ENCODE measurements at regions not wholly inside any gene's neighbourhood (a gene's known extent, or its start where the extent isn't known, plus 50 kb on each side); places are given as distances from the start of the nearest gene placed in this dataset.

- DNase-seq (ENCODE audit: insufficient read length, low spot score) (no peak), FAIRE-seq (no peak)
- no peak for TF ChIP-seq TAF1 (IDR thresholded peaks at IDR 0.05; ENCODE audit: low read depth, low read length)
- no peak for TF ChIP-seq POLR2AphosphoS5 (IDR thresholded peaks at IDR 0.05; ENCODE audit: low read depth, low read length)
- no peak for TF ChIP-seq POU2F2 (IDR thresholded peaks at IDR 0.05; ENCODE audit: low read depth, low read length)
- TF ChIP-seq PAX5 (IDR thresholded peaks at IDR 0.05; ENCODE audit: insufficient read depth, low read length, severe bottlenecking), result no peak
- no peak for TF ChIP-seq POLR2A (IDR thresholded peaks at IDR 0.05; ENCODE audit: low read depth, low read length)
- no peak for TF ChIP-seq SPI1 (IDR thresholded peaks at IDR 0.05; ENCODE audit: low read depth, low read length)
Measured at GRCh38 chr22:48051796-48052620, 1289.6 kb downstream of the TBC1D22A start.

GRCh38 chr22:48050836-48051235, 1288.4 kb downstream of the TBC1D22A start:
- TF ChIP-seq POU2F2 (IDR thresholded peaks at IDR 0.05; ENCODE audit: low read depth, low read length), result no peak
- TF ChIP-seq PAX5 (IDR thresholded peaks at IDR 0.05; ENCODE audit: insufficient read depth, low read length, severe bottlenecking), result no peak
- TF ChIP-seq SPI1 (IDR thresholded peaks at IDR 0.05; ENCODE audit: low read depth, low read length), result no peak
- TF ChIP-seq TAF1 (IDR thresholded peaks at IDR 0.05; ENCODE audit: low read depth, low read length), result no peak
- TF ChIP-seq POLR2A (IDR thresholded peaks at IDR 0.05; ENCODE audit: low read depth, low read length), result no peak
- TF ChIP-seq POLR2AphosphoS5 (IDR thresholded peaks at IDR 0.05; ENCODE audit: low read depth, low read length), result no peak
- no peak for FAIRE-seq
- no peak for DNase-seq (ENCODE audit: insufficient read length, low spot score)

- FAIRE-seq (no peak), DNase-seq (ENCODE audit: insufficient read length, low spot score) (no peak)
- TF ChIP-seq POLR2A (IDR thresholded peaks at IDR 0.05; ENCODE audit: low read depth, low read length) (no peak), POU2F2 (IDR thresholded peaks at IDR 0.05; ENCODE audit: low read depth, low read length) (no peak), TAF1 (IDR thresholded peaks at IDR 0.05; ENCODE audit: low read depth, low read length) (no peak), PAX5 (IDR thresholded peaks at IDR 0.05; ENCODE audit: insufficient read depth, low read length, severe bottlenecking) (no peak), POLR2AphosphoS5 (IDR thresholded peaks at IDR 0.05; ENCODE audit: low read depth, low read length) (no peak), SPI1 (IDR thresholded peaks at IDR 0.05; ENCODE audit: low read depth, low read length) (no peak)
Measured at GRCh38 chr22:48049116-48049515, 1286.7 kb downstream of the TBC1D22A start.

GRCh38 chr22:48047722-48048500, 1285.5 kb downstream of the TBC1D22A start:
- no peak for TF ChIP-seq TAF1 (IDR thresholded peaks at IDR 0.05; ENCODE audit: low read depth, low read length)
- no peak for TF ChIP-seq PAX5 (IDR thresholded peaks at IDR 0.05; ENCODE audit: insufficient read depth, low read length, severe bottlenecking)
- no peak for TF ChIP-seq SPI1 (IDR thresholded peaks at IDR 0.05; ENCODE audit: low read depth, low read length)
- TF ChIP-seq POU2F2 (IDR thresholded peaks at IDR 0.05; ENCODE audit: low read depth, low read length), result no peak
- no peak for TF ChIP-seq POLR2AphosphoS5 (IDR thresholded peaks at IDR 0.05; ENCODE audit: low read depth, low read length)
- TF ChIP-seq POLR2A (IDR thresholded peaks at IDR 0.05; ENCODE audit: low read depth, low read length), result no peak
- no peak for FAIRE-seq

GRCh38 chr22:48045369-48045768, 1282.9 kb downstream of the TBC1D22A start:
- FAIRE-seq, result peak; percentile 92
- no peak for TF ChIP-seq SPI1 (IDR thresholded peaks at IDR 0.05; ENCODE audit: low read depth, low read length)
- TF ChIP-seq POLR2AphosphoS5 (IDR thresholded peaks at IDR 0.05; ENCODE audit: low read depth, low read length), result no peak
- no peak for TF ChIP-seq POLR2A (IDR thresholded peaks at IDR 0.05; ENCODE audit: low read depth, low read length)
- TF ChIP-seq PAX5 (IDR thresholded peaks at IDR 0.05; ENCODE audit: insufficient read depth, low read length, severe bottlenecking), result no peak
- TF ChIP-seq TAF1 (IDR thresholded peaks at IDR 0.05; ENCODE audit: low read depth, low read length), result no peak
- TF ChIP-seq POU2F2 (IDR thresholded peaks at IDR 0.05; ENCODE audit: low read depth, low read length), result no peak
- DNase-seq (ENCODE audit: insufficient read length, low spot score), result peak; percentile 66

More at GRCh38 chr22:48047722-48048500, 1285.5 kb downstream of the TBC1D22A start:
- no peak for DNase-seq (ENCODE audit: insufficient read length, low spot score)

- TF ChIP-seq PAX5 (IDR thresholded peaks at IDR 0.05; ENCODE audit: insufficient read depth, low read length, severe bottlenecking) (no peak), POLR2AphosphoS5 (IDR thresholded peaks at IDR 0.05; ENCODE audit: low read depth, low read length) (no peak), POU2F2 (IDR thresholded peaks at IDR 0.05; ENCODE audit: low read depth, low read length) (no peak), TAF1 (IDR thresholded peaks at IDR 0.05; ENCODE audit: low read depth, low read length) (no peak), POLR2A (IDR thresholded peaks at IDR 0.05; ENCODE audit: low read depth, low read length) (no peak), SPI1 (IDR thresholded peaks at IDR 0.05; ENCODE audit: low read depth, low read length) (no peak)
- DNase-seq (ENCODE audit: insufficient read length, low spot score) (no peak), FAIRE-seq (no peak)
Measured at GRCh38 chr22:48044487-48045060, 1282.1 kb downstream of the TBC1D22A start.

GRCh38 chr22:48043581-48043980, 1281.1 kb downstream of the TBC1D22A start:
- DNase-seq (ENCODE audit: insufficient read length, low spot score), result no peak
- TF ChIP-seq POLR2A (IDR thresholded peaks at IDR 0.05; ENCODE audit: low read depth, low read length) (no peak), POLR2AphosphoS5 (IDR thresholded peaks at IDR 0.05; ENCODE audit: low read depth, low read length) (no peak), PAX5 (IDR thresholded peaks at IDR 0.05; ENCODE audit: insufficient read depth, low read length, severe bottlenecking) (no peak), POU2F2 (IDR thresholded peaks at IDR 0.05; ENCODE audit: low read depth, low read length) (no peak), TAF1 (IDR thresholded peaks at IDR 0.05; ENCODE audit: low read depth, low read length) (no peak), SPI1 (IDR thresholded peaks at IDR 0.05; ENCODE audit: low read depth, low read length) (no peak)
- no peak for FAIRE-seq

- FAIRE-seq (peak; percentile 31), DNase-seq (ENCODE audit: insufficient read length, low spot score) (no peak)
Measured at GRCh38 chr22:48042621-48043395, 1280.4 kb downstream of the TBC1D22A start.

More at GRCh38 chr22:48042621-48043395, 1280.4 kb downstream of the TBC1D22A start:
- TF ChIP-seq POLR2AphosphoS5 (IDR thresholded peaks at IDR 0.05; ENCODE audit: low read depth, low read length) (no peak), TAF1 (IDR thresholded peaks at IDR 0.05; ENCODE audit: low read depth, low read length) (no peak), POU2F2 (IDR thresholded peaks at IDR 0.05; ENCODE audit: low read depth, low read length) (no peak), SPI1 (IDR thresholded peaks at IDR 0.05; ENCODE audit: low read depth, low read length) (no peak), POLR2A (IDR thresholded peaks at IDR 0.05; ENCODE audit: low read depth, low read length) (no peak), PAX5 (IDR thresholded peaks at IDR 0.05; ENCODE audit: insufficient read depth, low read length, severe bottlenecking) (no peak)

Data from GM12891 (cell line).